Natural killer cell (primary cell): ENCODE measurements at regions not wholly inside any gene's neighbourhood (a gene's known extent, or its start where the extent isn't known, plus 50 kb on each side); places are given as distances from the start of the nearest gene placed in this dataset.

Experiments
- ATAC-seq, 3 donors: fragments of 150-1000 bp in 2 of 3; fragments of 200-7000 bp in 1 of 3; cut with Tn5 transposase; 1 replicate in 1 of 3; 2 replicates in 2 of 3; pipeline ENCODE4 v1.10.0; 2021; ENCODE audit warnings: mild to moderate bottlenecking in 2 of 3, moderate library complexity in 2 of 3
- DNase-seq, 2 donors: peaks; one replicate each; pipeline versions ENCODE4 v3.0.0 to v3.0.0-alpha.2; 2013 to 2021; ENCODE audit warnings: mixed read lengths in 1 of 2
- H3K27ac ChIP-seq: one replicate; pipeline ENCODE4 v1.5.1; 2013; ENCODE audit warnings: mild to moderate bottlenecking, low read length
- H3K27me3 ChIP-seq: one replicate; pipeline ENCODE4 v1.6.1; 2013; ENCODE audit warnings: low read length; ENCODE audit not compliant: control insufficient read depth, insufficient read depth
- H3K36me3 ChIP-seq: one replicate; pipeline ENCODE4 v1.6.1; 2013; ENCODE audit warnings: low read length; ENCODE audit not compliant: control insufficient read depth, insufficient read depth
- H3K4me1 ChIP-seq: one replicate; pipeline ENCODE4 v1.6.1; 2013; ENCODE audit warnings: low read length; ENCODE audit not compliant: control insufficient read depth, insufficient read depth
- H3K4me3 ChIP-seq: one replicate; pipeline ENCODE4 v1.5.1; 2013; ENCODE audit warnings: low read length
- H3K9me3 ChIP-seq: one replicate; pipeline ENCODE4 v1.6.1; 2013; ENCODE audit warnings: low read length; ENCODE audit not compliant: control insufficient read depth, insufficient read depth
- H3K27ac Mint-ChIP-seq, 2 donors: one replicate each; pipeline ENCODE4 v1.8.0; 2022; ENCODE audit warnings: mild to moderate bottlenecking in 2 of 2, mixed read lengths in 2 of 2, moderate library complexity in 1 of 2
- H3K27me3 Mint-ChIP-seq, 2 donors: one replicate each; pipeline ENCODE4 v1.8.0; 2022; ENCODE audit warnings: low read depth in 2 of 2, mixed read lengths in 2 of 2
- H3K36me3 Mint-ChIP-seq: one replicate; pipeline ENCODE4 v1.8.0; 2022; ENCODE audit warnings: mixed read lengths
- H3K4me1 Mint-ChIP-seq, 2 donors: one replicate each; pipeline ENCODE4 v1.8.0; 2022; ENCODE audit warnings: mixed read lengths in 2 of 2
- H3K4me3 Mint-ChIP-seq: one replicate; pipeline ENCODE4 v1.8.0; 2022; ENCODE audit warnings: mild to moderate bottlenecking, moderate library complexity, mixed read lengths
- H3K9me3 Mint-ChIP-seq, 2 donors: one replicate each; pipeline ENCODE4 v1.8.0; 2022; ENCODE audit warnings: mixed read lengths in 2 of 2
- WGBS: methylation state at CpG from one replicate; pipeline ENCODE4 v1.1.7; 2013; ENCODE audit warnings: missing lambda C conversion rate; ENCODE audit not compliant: insufficient coverage; 5-methylcytosine and 5-hydroxymethylcytosine counted together
- intact Hi-C: fragments of 100-400 bp; cut with micrococcal nuclease; formaldehyde crosslinking; loops from one replicate; pipeline ENCODE4 v1.14.2; 2022
- TF ChIP-seq, protein P1 (sequence below): fragments of 200-600 bp; IDR thresholded peaks from one replicate; pipeline ENCODE4 v1.8.0; 2022; ENCODE audit warnings: antibody characterized with exemption

DNA sequence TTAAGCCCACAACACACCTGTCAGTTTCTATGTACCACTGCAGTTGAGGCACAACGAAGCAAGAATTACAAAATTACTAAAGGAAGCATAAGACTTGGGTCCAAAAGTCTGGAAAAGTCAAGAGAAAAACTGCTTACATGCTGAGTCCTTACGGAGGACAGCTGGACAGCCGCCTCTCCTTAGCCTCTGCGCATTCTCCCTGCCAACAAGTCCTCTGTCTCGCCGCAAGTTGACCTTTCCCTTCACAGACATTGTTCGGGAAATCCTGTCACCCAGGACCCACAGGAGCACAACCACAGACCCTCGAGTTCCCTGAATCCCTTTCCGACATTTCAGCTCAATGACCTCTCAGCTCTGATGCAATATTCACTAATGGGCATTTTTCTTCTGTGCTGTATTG is 525.4 kb upstream of the SALL3 start:
- intact Hi-C loops: no loop called here
- H3K27ac Mint-ChIP-seq: no peak overlapping the region
- no peaks in the 10 kb centered on the region for H3K36me3 ChIP-seq
- no peak for ATAC-seq
- TF ChIP-seq, protein P1, sequence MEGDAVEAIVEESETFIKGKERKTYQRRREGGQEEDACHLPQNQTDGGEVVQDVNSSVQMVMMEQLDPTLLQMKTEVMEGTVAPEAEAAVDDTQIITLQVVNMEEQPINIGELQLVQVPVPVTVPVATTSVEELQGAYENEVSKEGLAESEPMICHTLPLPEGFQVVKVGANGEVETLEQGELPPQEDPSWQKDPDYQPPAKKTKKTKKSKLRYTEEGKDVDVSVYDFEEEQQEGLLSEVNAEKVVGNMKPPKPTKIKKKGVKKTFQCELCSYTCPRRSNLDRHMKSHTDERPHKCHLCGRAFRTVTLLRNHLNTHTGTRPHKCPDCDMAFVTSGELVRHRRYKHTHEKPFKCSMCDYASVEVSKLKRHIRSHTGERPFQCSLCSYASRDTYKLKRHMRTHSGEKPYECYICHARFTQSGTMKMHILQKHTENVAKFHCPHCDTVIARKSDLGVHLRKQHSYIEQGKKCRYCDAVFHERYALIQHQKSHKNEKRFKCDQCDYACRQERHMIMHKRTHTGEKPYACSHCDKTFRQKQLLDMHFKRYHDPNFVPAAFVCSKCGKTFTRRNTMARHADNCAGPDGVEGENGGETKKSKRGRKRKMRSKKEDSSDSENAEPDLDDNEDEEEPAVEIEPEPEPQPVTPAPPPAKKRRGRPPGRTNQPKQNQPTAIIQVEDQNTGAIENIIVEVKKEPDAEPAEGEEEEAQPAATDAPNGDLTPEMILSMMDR: no peak
- H3K27me3 ChIP-seq: no peaks in the 10 kb centered on the region
- no peak overlapping the region for H3K4me3 Mint-ChIP-seq
- no peak for DNase-seq
- H3K4me3 ChIP-seq: no peak overlapping the region
- H3K9me3 Mint-ChIP-seq: no peaks in the 10 kb centered on the region
- H3K27ac ChIP-seq: no peak overlapping the region
- no peaks in the 10 kb centered on the region for H3K36me3 Mint-ChIP-seq
- no peaks in the 10 kb centered on the region for H3K4me1 Mint-ChIP-seq
- 68% methylated on average over 9 of the region's 9 CpGs for WGBS
- H3K9me3 ChIP-seq: no peaks in the 10 kb centered on the region
- no peaks in the 10 kb centered on the region for H3K4me1 ChIP-seq
- H3K27me3 Mint-ChIP-seq: no peaks in the 10 kb centered on the region

GRCh38 chr18:78455386-78455785 is 524.2 kb upstream of the SALL3 start:
- Histone ChIP-seq H3K9me3 (no peaks in the 10 kb centered on the region), H3K4me3 (no peak overlapping the region), H3K27ac (no peak overlapping the region), H3K36me3 (no peaks in the 10 kb centered on the region), H3K27me3 (no peaks in the 10 kb centered on the region), H3K4me1 (no peaks in the 10 kb centered on the region)
- Mint-ChIP-seq H3K36me3 (no peaks in the 10 kb centered on the region), H3K4me3 (no peak overlapping the region), H3K27me3 (no peaks in the 10 kb centered on the region), H3K9me3 (no peaks in the 10 kb centered on the region), H3K4me1 (no peaks in the 10 kb centered on the region), H3K27ac (no peak overlapping the region)
- 86% methylated on average over 4 of the region's 5 CpGs for WGBS
- intact Hi-C loops: no loop called here
- no peak for DNase-seq
- TF ChIP-seq, protein P1: no peak
- no peak for ATAC-seq

DNA sequence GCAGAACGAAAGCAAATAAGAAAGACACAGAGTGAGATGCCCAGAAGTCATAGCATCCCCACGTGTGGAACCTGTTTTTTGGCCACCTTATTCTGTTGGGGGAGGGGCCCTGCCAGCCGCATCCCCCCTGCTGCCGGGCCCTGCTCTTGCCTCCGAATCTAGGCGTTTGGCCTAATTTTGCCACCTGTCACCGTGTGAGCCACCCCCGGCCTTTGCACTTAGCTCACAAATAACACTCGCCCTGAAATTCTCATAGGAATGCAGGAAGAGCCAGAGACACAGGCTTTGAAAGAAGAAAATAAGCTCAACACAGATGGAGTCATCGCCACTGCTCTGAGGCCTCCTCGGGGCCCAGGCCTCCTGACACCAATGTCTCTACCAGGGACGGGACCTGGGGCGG is 522.6 kb upstream of the SALL3 start:
- no peaks in the 10 kb centered on the region for H3K4me1 Mint-ChIP-seq
- no peak overlapping the region for H3K27ac ChIP-seq
- no peaks in the 10 kb centered on the region for H3K9me3 ChIP-seq
- no peaks in the 10 kb centered on the region for H3K36me3 ChIP-seq
- DNase-seq (no peak), ATAC-seq (no peak)
- WGBS: 82% methylated on average over 13 of the region's 13 CpGs
- H3K27me3 ChIP-seq: no peaks in the 10 kb centered on the region
- H3K27ac Mint-ChIP-seq: no peak overlapping the region
- H3K9me3 Mint-ChIP-seq: peaks cover 0 to 2% of the 10 kb centered on the region in 2 donors
- intact Hi-C loops: no loop called here
- H3K4me1 ChIP-seq: no peaks in the 10 kb centered on the region
- no peak overlapping the region for H3K4me3 ChIP-seq
- TF ChIP-seq, protein P1: no peak
- H3K36me3 Mint-ChIP-seq: no peaks in the 10 kb centered on the region
- H3K4me3 Mint-ChIP-seq: no peak overlapping the region
- H3K27me3 Mint-ChIP-seq: no peaks in the 10 kb centered on the region

DNA sequence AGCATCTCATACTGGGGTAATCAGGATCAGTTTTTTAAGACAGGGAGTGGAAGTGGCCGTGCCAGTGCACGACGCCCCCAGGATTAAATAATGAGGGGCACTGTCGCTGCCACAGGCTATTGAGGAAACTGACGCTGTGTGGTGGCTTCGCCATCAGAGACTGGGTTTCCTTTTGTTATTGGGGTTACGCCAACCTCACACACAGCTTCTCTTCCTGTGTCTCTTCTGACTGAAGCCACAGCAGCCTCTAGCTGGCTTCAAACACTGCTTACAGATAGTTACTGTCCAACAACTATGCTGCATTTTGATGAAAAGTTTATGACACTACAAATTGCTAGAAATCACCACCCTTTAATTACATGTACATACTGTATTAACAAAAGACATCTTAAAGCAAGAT is 521.9 kb upstream of the SALL3 start:
- Mint-ChIP-seq H3K36me3 (no peaks in the 10 kb centered on the region), H3K27ac (no peak overlapping the region), H3K4me3 (no peak overlapping the region), H3K4me1 (no peaks in the 10 kb centered on the region), H3K9me3 (peaks cover 0 to 5% of the 10 kb centered on the region in 2 donors), H3K27me3 (no peaks in the 10 kb centered on the region)
- TF ChIP-seq, protein P1: no peak
- H3K9me3 ChIP-seq: no peaks in the 10 kb centered on the region
- H3K36me3 ChIP-seq: no peaks in the 10 kb centered on the region
- no peaks in the 10 kb centered on the region for H3K4me1 ChIP-seq
- no peak for DNase-seq
- H3K27ac ChIP-seq: no peak overlapping the region
- H3K4me3 ChIP-seq: no peak overlapping the region
- intact Hi-C loops: no loop called here
- ATAC-seq: no peak
- 49% methylated on average over 7 of the region's 7 CpGs for WGBS
- no peaks in the 10 kb centered on the region for H3K27me3 ChIP-seq
